OCI-LY1 (cell line): ENCODE measurements at regions not wholly inside any gene's neighbourhood (a gene's known extent, or its start where the extent isn't known, plus 50 kb on each side); places are given as distances from the start of the nearest gene placed in this dataset.

ENCODE experiments used
- CTCF ChIP-seq: fragments of 200-600 bp; sonication (generic), shearing (Covaris generic); IDR thresholded peaks from 2 replicates; pipeline ENCODE4 v1.5.1; 2017; ENCODE audit warnings: mild to moderate bottlenecking, antibody characterized with exemption, low read length, moderate library complexity, mixed read lengths
- EZH2 ChIP-seq: fragments of 200-600 bp; sonication (generic), shearing (Covaris generic); IDR thresholded peaks from 2 replicates; pipeline ENCODE4 v1.8.0; 2017; ENCODE audit warnings: borderline replicate concordance, mixed run types, mild to moderate bottlenecking, antibody characterized with exemption, low read length, moderate library complexity, mixed read lengths

DNA sequence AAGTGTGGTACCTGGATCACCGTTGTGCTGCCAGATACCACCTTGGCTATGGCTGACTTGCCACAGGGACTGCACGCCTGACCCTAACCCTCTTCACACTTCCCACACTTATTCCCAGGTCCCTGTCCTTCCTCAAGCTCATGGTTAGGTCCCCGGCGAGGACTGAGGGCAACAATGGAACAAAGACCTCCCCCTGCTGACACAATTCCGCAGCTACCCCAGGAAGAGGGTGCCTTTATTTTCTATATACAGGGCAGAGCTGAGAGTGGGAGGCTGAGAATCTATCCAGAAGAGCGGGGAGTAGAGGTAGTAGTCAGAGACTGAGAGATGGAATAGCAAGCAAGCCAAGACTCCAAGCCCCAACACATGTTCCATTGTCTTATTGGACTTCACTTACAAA, 118.1 kb upstream of the SEM1 start:
- TF ChIP-seq EZH2 (no peak), CTCF (no peak)
